NCI-H1092 (cell line): ENCODE measurements at regions not wholly inside any gene's neighbourhood (a gene's known extent, or its start where the extent isn't known, plus 50 kb on each side); places are given as distances from the start of the nearest gene placed in this dataset.
"Not testable (repeated sequence)": the region's sequence is repeated elsewhere in the genome, so short reads cannot be mapped to it uniquely, and the experiment has no call there.

Source experiments
- DNase-seq: peaks from one replicate; lab custom pipeline; 2025; lab: John Stamatoyannopoulos, UW

DNA sequence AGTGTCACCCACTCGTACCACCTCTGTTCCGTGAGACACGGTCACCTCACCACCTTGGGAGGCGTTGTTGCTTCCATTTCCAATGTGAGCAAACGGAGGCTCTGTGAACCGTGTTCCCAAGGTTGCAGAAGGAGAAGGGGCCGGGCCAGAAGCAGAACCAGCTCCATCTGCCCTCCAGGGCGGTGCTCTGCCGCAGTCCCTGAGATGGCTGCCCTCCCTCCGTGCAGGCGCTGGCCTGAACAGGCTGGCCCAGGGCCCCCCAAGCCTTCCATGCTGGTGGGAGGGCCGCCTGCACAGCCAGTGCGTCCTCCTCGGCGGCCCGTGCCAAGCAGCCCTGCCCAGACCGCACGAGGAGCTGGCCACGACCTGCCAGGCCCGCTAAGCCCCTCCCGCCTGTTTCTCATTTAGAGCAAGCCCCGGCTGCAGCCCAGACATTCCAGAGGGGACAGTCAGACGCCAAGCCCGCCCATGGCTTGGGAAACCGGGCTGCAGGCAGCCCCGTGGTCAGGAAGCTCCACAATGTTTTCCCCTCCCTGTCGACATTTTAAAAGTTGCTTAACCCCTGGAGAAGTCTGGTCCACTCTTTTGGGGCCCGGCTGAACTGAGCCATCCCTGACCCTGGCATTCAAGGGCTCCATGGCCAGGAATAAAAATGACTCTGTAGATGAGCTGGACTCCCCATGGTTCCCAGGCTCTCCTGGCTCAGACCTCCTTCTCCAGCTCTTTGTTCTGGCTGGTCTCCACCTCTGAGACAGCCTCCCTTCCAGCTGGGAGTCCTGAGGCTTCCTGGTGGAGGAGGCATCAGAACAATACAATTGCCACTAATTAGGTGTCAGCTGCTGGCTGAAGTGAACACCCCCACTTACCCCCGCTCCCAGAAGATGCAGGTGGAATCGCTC is 236.0 kb downstream of the BCL11B start:
- no peak for DNase-seq

DNA sequence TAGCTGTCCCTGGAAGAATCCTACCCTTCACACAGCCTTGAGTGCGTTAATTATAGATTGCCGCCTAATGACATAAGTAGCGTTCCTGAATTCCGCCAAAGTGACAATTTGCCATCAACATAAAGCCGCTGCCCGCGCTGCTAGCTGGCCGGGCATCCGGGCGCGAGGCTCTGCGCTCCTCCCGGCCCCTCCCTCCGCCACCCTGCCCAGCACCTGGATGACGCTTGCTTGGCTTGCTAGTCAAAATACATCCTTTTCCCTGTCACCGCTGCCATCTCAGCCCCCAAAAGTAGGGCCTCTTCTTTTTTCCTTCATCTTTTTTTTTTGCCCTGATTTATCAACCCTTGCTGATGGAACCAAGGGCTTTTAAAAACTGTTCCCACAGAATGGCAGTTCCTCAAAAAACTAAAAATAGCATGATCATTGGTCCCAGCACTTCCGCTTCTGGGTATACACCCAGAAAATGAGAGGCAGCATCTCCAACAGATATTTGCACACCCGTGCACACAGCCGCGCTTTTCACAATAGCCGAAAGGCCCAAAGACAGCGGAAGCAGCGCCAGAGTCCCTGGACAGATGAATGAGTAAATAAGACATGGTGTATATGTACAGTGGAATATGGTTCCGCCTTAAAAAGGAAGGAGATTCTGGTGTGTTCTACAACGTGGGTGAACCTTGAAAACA is 235.2 kb downstream of the BCL11B start:
- no peak for DNase-seq

GRCh38 chr14:99037326-99037725 is 234.7 kb downstream of the BCL11B start:
- DNase-seq, result not testable (repeated sequence)

- DNase-seq, result no peak
Observed at GRCh38 chr14:99037777-99038430, 234.1 kb downstream of the BCL11B start.

DNA sequence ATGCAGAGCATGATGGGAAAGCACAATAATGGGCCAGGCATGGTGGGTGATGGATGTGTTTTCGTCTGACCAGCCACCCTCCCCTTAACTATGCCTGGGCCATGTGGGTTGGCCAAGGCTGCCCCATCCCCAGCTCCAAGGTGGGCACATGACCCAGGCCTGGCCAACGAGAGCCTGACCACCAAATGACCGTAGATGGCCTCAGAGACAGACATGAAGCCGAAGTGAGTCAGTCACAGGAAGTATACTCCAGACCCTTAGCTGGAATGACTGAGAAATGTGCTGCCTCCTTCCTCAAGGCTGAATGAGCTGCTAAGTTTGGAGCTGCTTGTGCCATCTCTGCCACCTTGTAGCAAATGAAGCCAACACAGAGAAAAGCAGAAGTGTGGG is 233.6 kb downstream of the BCL11B start:
- DNase-seq, result no peak

DNA sequence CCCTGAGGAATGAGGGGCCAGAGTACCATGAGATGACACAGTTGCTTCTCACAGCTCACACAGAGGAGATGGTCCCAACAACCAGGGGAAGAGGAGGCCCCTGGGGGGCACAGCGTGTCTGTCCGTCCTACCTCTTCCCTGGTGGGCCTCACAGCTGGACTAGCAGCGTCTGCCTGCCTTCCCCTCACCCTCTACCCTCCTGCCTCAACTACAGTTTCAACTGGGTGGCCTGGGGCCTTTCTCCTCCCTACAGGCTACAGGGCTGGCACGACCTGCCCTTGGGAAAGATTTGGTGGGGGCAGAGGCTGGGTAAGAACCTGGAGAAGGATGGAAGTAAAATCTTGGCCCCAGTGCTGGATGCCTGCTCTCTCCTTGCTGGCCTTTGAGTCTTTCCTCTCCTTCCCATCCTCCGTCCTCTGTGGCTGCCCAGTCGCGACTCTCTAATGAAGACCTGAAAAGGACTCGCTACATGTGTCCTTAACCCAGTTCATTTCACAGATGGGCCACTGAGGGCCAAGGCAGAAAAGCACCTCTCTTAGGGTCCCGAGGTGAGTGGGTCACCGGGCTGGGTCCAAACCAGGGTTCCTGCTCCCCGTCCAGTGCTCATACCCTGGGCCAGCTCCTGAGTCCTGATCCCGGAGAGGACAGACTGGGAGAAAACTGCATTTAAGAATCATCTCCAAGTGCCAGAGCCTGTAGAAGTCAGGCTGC is 232.5 kb downstream of the BCL11B start:
- no peak for DNase-seq

DNA sequence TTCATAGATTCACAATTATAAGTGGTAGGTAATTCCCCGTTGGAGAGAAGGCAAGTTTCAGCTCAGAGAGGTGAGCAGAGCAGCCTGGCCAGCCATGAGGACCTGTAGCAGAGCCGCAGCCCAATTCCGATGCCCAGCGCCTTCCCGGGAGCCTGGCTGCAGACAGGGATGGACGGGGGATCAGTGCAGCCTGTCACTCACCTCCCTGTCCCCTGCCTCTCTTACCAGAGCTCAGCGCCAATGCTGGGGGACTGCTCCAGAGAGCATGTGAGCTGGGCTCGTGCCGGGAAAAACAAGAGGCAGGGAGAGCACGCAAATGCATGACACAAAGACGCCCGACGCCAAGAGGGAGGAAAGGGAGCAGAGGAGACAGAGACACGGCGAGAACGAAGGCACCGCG is 231.9 kb downstream of the BCL11B start:
- no peak for DNase-seq

GRCh38 chr14:99040711-99041110 is 231.3 kb downstream of the BCL11B start:
- DNase-seq, result no peak

GRCh38 chr14:99041141-99041819 is 230.7 kb downstream of the BCL11B start:
- no peak for DNase-seq

DNA sequence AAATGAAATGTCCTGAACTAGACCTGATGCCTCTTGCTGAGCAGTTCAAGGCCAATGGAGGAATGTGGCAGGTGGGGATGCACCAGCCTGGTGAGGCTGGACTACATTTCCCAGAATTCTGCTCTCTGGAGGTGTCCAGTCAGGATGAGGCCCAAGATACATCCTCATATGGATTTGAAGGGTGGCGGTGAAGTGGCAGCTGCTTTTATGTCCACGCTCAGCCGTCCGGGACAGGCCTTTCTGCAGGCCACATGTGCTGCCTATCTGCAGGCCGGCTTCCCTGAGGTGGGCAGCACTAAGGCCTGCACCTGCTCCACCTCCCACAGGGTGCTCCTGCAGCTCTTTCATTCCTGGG is 230.2 kb downstream of the BCL11B start:
- no peak for DNase-seq

- no peak for DNase-seq
Observed at GRCh38 chr14:99042381-99043266, 229.4 kb downstream of the BCL11B start.

GRCh38 chr14:99043267-99043615 is 228.8 kb downstream of the BCL11B start:
- no peak for DNase-seq

DNA sequence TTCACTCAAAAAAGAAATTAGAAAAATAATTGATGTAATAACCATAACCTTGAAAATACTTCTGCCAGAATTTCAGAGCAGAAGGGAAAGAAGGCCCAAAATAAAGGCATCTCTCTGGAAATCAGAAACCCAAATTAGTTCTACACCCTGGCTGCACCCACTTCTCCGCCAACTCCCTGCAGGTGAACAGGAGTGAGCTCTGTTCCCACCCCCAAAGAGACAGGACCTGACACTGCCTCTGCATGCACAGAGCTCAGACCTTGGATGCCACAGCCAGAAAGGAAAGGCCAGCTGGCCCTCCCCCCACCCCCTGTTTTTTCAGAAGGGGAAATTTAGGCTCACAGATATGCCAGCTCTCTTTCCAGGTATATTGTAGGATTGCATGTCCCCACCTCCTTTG is 228.2 kb downstream of the BCL11B start:
- DNase-seq, result no peak

DNA sequence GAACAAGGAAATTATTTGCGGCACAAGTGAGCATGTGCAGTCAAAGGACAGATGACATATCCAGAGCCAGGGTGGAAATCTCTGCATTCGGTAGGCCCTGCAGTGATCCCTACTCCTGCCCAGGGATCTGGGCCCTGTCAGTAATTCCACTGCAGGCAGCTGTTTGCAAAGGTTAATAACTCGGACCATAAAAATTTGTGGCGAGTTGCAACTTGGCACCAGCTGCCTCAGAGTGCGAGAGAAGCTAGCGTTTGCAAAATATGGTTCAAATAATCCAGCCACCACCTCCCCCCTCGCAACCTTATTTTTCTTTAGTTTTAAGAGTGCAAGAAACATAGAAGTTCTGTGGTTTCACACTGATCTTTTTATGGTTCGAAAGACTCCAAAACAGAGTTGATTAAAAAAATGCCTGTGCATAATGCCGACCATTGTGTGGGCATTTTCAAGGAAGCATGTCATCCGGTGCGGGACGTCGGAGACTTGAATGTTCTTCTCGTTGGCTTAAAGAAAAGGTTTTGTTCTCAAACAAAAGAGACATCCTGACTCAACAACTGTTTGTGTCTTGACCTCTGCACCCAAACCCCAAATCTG is 224.5 kb downstream of the BCL11B start:
- DNase-seq, result no peak

DNA sequence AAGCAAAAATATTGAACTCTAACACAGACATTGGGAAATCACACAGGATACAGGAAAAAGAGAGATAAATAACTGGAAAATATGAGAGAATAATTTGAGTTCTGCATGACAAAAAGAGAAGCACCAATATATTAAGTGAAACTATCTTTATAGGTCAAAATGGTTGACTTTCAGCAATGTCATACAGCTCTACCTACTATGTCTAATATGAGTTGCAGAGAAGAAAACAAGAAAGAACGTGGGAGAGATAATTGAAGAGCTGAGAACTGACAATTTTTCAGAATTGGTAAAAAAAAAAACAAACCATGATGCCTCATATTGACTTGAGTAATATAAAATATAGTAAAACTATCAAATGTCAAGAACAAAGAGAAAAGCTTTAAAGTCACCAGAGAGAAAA is 221.7 kb downstream of the BCL11B start:
- no peak for DNase-seq

DNA sequence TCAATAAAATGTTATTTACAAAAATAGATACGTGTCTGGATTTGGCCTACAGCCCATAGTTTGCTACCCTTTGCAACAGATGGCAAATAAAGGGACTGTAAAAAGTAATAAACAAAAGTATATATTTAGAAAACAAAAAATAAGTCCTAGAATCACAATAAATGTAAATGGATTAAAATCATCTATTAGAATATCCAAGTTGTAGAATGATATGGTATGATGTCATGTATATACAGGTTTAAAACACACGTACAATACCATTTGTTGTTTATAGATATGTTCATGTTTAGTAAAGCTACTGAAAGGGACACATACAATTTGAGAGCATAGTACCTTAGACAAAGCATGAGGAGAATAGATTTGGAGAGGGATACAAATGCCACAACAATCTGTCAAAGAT is 219.5 kb downstream of the BCL11B start:
- DNase-seq, result no peak

DNA sequence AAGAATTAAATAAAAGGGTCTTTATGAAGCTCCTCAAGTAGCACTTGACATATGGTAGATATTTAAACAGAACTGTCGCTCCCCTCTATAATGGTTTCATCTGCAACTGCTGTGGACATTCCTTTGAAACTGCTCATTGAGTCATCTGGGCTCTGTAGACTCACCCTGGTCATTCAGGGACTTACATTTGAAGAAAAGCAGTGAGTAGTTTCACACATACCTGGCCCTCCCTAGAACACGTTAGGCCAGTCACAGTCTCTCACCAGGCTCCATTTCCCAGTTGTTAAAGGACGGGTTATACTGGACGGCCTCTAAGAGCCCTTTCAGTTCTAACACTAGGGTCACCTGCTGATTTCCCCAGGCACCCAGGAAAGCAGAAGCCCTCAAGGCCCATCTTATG is 217.0 kb downstream of the BCL11B start:
- DNase-seq, result no peak

- DNase-seq, result no peak
Observed at GRCh38 chr14:99055816-99056215, 216.2 kb downstream of the BCL11B start.

- no peak for DNase-seq
Observed at GRCh38 chr14:99057576-99058083, 214.4 kb downstream of the BCL11B start.

DNA sequence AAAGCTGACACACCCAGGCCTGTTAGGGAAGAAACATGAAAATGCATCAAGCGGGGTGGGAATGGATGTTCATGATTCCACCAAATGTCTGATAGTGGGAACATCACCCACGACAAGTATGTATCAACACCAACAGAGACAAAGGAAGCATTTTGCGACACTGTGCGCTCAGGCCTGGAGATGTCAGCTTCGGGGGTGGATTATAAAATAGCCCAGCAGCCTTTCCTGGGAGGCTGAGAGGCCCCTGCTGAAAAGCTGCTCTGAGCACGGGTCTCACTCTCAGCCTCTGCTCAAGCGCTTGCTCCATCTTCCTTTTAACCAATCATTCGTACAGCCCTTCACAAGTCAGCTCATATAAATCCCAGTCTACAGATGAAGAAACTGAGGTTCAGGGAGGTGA is 213.5 kb downstream of the BCL11B start:
- no peak for DNase-seq
